Ramos (cell line): ENCODE measurements at regions not wholly inside any gene's neighbourhood (a gene's known extent, or its start where the extent isn't known, plus 50 kb on each side); places are given as distances from the start of the nearest gene placed in this dataset.

Experiments
- in situ Hi-C: fragments of 300-500 bp; cut with MboI; formaldehyde crosslinking; loops from one replicate; pipeline ENCODE4 v1.14.3; 2022; ENCODE audit warnings: low sequenced_read_pairs; ENCODE audit not compliant: unreplicated experiment

DNA sequence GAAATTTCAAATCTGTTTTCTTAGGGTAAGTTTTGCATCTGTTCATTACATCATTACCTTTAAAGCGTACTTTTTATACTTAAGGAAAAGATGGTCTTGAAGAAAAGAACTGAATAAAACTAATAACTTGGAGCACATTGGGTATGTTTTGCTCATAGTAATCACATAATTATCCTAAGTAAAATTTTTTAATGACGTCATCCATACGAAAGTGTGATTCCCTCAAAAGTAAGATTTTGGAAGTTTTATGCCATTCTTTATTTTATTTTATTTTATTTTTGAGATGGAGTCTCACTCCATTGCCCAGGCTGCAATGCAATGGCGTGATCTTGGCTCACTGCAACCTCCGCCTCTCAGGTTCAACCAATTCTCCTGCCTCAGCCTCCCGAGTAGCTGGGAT is 1516.6 kb upstream of the TENM3 start:
- in situ Hi-C loops = no loop called here

- in situ Hi-C loops = no loop called here
These were observed 1515.7 kb upstream of the TENM3 start for GRCh38 chr4:180727478-180727877.

GRCh38 chr4:180734753-180735432 is 1508.3 kb upstream of the TENM3 start:
- in situ Hi-C loops = loop anchor here (5.0 kb wide), 1 partner anchor 58 kb away; no protein-coding TSS in a partner anchor

GRCh38 chr4:180741703-180742102 is 1501.5 kb upstream of the TENM3 start:
- in situ Hi-C loops = no loop called here

- in situ Hi-C loops = no loop called here
These were observed 1498.2 kb upstream of the TENM3 start for GRCh38 chr4:180745019-180745418.

DNA sequence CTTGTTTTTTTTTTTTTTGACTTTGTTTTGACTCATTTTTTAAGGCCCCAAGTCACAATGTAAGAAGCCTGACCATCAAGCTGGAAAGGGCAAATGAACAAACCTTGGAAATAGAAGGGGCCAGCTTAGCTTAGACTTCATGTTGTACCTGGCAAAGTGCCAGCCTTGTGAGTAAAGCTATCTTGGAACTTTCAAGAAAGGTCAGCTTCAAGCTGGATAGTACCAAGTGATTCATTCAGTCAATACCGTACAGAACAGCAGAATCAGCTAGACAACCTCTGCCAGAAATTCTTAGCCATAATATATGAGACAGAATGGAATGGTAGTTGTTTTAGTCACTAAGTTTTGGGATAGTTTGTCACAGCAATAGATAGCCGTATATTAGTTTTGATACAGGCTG is 1492.2 kb upstream of the TENM3 start:
- in situ Hi-C loops = no loop called here

DNA sequence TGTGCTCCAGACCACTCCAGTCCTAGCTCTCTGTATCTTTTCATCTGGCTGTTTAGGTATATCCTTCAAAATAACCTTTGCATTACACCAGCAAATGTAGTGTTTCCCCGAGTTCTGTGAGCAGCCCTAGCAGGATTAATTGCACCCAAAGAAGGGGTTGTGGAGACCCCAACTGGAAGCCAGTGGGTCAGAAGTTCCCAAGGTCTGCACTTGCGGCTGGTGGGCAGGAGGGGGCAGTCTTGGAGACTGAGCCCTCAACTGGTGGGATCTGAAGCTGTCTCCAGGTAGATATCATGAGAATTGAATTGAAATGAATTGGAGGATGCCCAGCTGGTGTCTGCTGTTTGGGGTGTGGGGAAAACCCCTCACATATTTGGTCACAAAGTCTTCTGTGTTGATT is 1485.3 kb upstream of the TENM3 start:
- in situ Hi-C loops = no loop called here

- in situ Hi-C loops = no loop called here
These were observed 1477.2 kb upstream of the TENM3 start for GRCh38 chr4:180766045-180766444.

GRCh38 chr4:180766944-180767729 is 1476.1 kb upstream of the TENM3 start:
- in situ Hi-C loops = no loop called here

- in situ Hi-C loops = no loop called here
These were observed 1474.6 kb upstream of the TENM3 start for GRCh38 chr4:180768610-180769009.

DNA sequence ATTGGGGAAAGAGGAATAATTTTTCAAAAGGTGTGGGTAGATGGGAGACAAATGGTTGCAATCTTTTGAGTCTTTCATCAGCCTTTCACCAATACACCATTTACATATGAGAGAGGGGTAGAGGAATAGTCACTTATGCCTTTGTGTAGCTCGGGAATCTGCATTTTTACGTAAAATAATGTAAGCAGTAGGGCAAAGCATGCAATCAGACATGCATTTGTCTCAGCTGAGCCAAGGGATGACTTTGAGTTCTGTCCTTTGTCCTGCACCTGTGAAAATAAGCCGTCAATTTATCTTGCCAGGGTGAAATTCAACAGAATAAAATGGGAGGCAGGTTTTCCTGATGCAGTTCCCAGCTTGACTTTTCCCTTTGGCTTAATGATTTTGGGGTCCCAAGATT is 1473.4 kb upstream of the TENM3 start:
- in situ Hi-C loops = no loop called here

- in situ Hi-C loops = no loop called here
These were observed 1472.9 kb upstream of the TENM3 start for GRCh38 chr4:180770265-180770664.

DNA sequence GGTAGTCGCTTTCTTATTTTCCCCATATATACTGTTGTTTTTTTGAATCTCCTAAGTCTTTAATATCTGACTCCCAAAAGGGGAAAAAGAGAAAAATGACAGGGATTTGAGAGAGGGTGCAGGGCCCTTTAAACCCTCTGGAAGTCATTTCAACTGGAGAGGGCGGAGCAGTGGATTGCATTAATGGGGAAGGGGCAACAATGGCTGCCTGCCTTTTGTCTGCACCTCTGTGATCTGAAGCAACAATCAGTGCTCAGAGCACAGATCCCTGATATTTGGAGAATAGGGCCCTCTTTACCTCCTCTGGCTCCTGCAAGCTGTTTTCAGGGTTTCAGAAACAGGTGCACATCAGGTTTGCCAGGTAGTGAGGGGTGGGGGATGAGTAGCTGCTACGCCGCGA is 1458.3 kb upstream of the TENM3 start:
- in situ Hi-C loops = no loop called here

GRCh38 chr4:180788729-180789128 is 1454.5 kb upstream of the TENM3 start:
- in situ Hi-C loops = no loop called here

- in situ Hi-C loops = no loop called here
These were observed 1453.3 kb upstream of the TENM3 start for GRCh38 chr4:180789929-180790328.

DNA sequence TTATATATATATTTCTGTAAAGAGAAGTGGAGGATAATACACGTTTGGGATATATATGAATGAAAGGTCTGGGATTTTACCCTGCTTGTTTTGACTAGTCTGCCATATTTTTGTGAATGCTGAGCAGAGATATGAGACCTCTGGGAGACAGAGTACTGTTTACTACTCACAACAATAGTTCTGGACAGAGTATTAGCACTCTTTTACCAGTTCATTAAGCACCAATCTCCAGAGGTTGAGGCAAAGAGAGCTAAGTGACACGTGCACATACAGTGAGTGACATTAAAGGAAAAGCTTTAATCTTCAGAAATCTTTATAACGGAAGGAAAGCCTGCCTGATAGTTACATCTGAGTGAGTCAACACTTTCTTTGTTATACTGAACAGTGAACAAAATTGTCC is 1452.7 kb upstream of the TENM3 start:
- in situ Hi-C loops = no loop called here

GRCh38 chr4:180792541-180792940 is 1450.7 kb upstream of the TENM3 start:
- in situ Hi-C loops = no loop called here

- in situ Hi-C loops = no loop called here
These were observed 1448.9 kb upstream of the TENM3 start for GRCh38 chr4:180794333-180794732.

- in situ Hi-C loops = no loop called here
These were observed 1445.1 kb upstream of the TENM3 start for GRCh38 chr4:180798036-180798577.

- in situ Hi-C loops = no loop called here
These were observed 1443.4 kb upstream of the TENM3 start for GRCh38 chr4:180799798-180800197.

- in situ Hi-C loops = no loop called here
These were observed 1438.1 kb upstream of the TENM3 start for GRCh38 chr4:180805101-180805500.

DNA sequence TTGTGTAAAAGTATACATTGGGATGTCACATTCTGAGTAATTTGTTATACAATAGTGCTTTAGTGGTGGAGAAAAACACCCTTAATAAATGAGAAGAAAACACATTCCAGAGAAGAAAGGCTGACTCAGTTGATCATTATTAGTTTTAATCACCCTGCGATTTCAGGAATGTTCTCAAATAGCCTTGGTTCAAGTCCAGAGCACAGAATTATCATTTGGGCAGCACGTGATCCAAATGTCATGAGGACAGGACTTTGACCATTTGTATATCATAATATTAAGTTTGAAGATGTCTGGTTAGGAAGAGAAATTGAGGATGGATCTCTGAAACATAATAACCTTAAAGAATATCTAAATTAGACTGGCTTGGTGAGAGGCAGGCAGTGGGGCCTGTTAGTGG is 1434.3 kb upstream of the TENM3 start:
- in situ Hi-C loops = no loop called here
